ENCODE measurements at regions not wholly inside any gene's neighbourhood (a gene's known extent, or its start where the extent isn't known, plus 50 kb on each side); places are given as distances from the start of the nearest gene placed in this dataset.

DNA sequence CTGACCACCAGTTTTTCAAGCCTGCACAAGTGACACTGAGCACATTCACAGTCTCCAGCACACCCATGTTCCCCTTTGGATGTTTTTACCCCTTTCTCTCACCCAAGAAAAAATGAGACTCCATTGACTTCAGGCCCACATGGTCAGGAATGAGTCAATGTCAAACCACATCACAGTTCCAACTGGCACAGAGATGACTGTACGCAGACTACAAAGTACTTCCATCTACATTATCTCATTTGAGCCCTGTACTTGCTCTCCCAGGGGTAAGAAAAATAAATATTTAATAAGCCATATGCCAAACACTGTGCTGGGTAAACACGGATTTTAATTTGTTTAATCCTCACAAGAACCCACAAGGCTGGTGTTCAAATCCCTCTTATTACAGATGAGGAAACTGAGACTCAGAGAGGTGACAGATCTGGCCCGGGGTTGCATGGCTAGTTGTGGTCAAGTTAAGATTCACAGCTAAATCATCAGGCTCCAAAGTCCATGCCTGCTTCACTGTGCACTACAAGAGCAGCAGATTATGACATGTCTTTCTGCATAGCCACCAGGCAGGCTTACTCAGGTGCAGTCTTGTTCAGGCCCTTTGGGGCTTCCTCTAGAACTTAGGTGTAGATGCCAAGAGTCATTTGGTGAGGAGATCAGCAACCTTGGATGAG is 106.1 kb downstream of the TXNL1 start:
- no peak for DNase-seq
- no peaks in the 10 kb centered on the region for H3K9me3 ChIP-seq
- intact Hi-C loops (cut with DNase I) = no loop called here
- no peak overlapping the region for H3K4me3 ChIP-seq
- no peaks in the 10 kb centered on the region for H3K27me3 ChIP-seq
- H3K4me1 ChIP-seq = no peaks in the 10 kb centered on the region
- no peak overlapping the region for H3K27ac ChIP-seq
- no peak for ATAC-seq
- TF ChIP-seq CTCF (IDR thresholded peaks at IDR 0.05) = no peak
- no peaks in the 10 kb centered on the region for H3K36me3 ChIP-seq

GRCh38 chr18:56522816-56523215 is 115.6 kb downstream of the TXNL1 start:
- H3K9me3 ChIP-seq = peaks cover 0 to 5% of the 10 kb centered on the region in 2 donors
- intact Hi-C loops (cut with DNase I) = no loop called here
- no peak overlapping the region for H3K4me3 ChIP-seq
- ATAC-seq (no peak), DNase-seq (no peak)
- no peaks in the 10 kb centered on the region for H3K4me1 ChIP-seq
- H3K27me3 ChIP-seq = no peaks in the 10 kb centered on the region
- TF ChIP-seq CTCF (IDR thresholded peaks at IDR 0.05) = no peak
- H3K27ac ChIP-seq = no peak overlapping the region
- no peaks in the 10 kb centered on the region for H3K36me3 ChIP-seq

DNA sequence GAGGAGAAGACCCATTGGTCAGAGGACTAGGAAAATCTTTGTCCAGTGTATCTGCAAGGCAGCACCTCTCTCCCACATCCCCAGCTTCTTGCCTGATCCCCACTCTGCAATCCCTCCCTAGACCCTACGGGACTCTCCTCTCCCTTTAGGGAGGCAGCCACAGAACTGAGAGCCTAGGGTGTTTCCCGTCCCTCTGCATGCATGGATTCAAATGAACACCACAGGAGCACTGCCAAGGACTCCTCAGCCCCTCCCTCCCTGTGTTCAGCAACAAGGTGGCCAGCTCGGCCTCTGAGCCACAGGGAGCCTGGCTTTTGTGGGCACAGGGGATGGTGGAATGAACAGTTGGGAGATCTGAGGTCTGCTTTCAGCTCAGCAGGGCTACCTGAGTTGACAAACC is 117.1 kb downstream of the TXNL1 start:
- no peaks in the 10 kb centered on the region for H3K36me3 ChIP-seq
- H3K27me3 ChIP-seq = no peaks in the 10 kb centered on the region
- intact Hi-C loops (cut with DNase I) = no loop called here
- TF ChIP-seq CTCF (IDR thresholded peaks at IDR 0.05) = no peak
- no peaks in the 10 kb centered on the region for H3K4me1 ChIP-seq
- H3K27ac ChIP-seq = no peak overlapping the region
- peaks cover 0 to 2% of the 10 kb centered on the region in 2 donors for H3K9me3 ChIP-seq
- no peak overlapping the region for H3K4me3 ChIP-seq
- ATAC-seq (no peak), DNase-seq (no peak)

DNA sequence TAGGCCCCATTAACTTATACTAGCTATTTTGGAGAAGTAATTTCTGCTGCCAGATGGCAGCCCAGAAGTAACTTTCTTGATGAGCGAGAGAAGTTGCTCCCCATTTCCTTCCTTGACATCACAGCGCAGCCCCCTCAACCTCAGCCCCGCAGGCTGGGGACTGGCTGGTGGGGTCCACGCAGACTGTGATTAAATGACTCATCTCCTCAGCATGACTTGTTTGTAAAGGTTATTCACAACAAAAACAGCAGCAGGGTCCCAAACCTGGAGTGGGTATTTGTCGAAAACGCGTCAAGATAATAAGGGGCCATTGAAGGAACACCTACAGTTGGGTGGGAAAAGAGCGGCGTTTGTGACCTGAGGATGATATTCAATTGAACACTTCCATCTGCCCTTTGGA is 120.6 kb downstream of the TXNL1 start:
- Histone ChIP-seq H3K9me3 (no peaks in the 10 kb centered on the region), H3K4me1 (no peaks in the 10 kb centered on the region), H3K4me3 (no peak overlapping the region), H3K36me3 (no peaks in the 10 kb centered on the region), H3K27me3 (no peaks in the 10 kb centered on the region), H3K27ac (no peak overlapping the region)
- intact Hi-C loops (cut with DNase I) = no loop called here
- TF ChIP-seq CTCF (IDR thresholded peaks at IDR 0.05) = no peak
- ATAC-seq = no peak
- DNase-seq = no peak

DNA sequence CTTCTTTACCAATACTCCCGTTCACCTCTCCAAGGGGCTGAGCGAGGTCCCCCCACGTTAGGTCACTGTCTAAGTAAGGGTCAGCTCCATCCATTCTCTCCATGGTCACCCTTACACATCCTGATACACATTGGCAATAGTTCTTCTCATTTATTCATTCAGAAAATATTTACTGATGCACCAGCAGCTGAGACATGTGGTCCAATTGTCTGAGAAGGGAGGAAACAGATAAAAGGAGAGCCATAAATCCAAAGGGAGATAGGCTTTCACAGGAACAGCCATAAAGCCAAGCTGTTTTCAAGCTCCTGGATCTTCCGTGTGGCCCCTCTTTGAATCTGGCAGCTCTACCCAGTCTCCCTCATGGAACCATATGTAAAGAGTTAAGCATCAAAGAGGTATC is 121.2 kb downstream of the TXNL1 start:
- no peak for TF ChIP-seq CTCF (IDR thresholded peaks at IDR 0.05)
- Histone ChIP-seq H3K36me3 (no peaks in the 10 kb centered on the region), H3K27me3 (no peaks in the 10 kb centered on the region), H3K4me3 (no peak overlapping the region), H3K27ac (no peak overlapping the region), H3K9me3 (no peaks in the 10 kb centered on the region), H3K4me1 (no peaks in the 10 kb centered on the region)
- intact Hi-C loops (cut with DNase I) = no loop called here
- ATAC-seq = no peak
- DNase-seq = no peak
